HG03442 (cell line): ENCODE measurements at regions not wholly inside any gene's neighbourhood (a gene's known extent, or its start where the extent isn't known, plus 50 kb on each side); places are given as distances from the start of the nearest gene placed in this dataset.

Source experiments
- ATAC-seq: cut with Tn5 transposase; IDR thresholded peaks from one replicate; pipeline ENCODE4 v1.9.1; 2021; ENCODE audit warnings: mild to moderate bottlenecking, moderate library complexity; ENCODE audit not compliant: unreplicated experiment

GRCh38 chr4:84441758-84442377, 57.2 kb downstream of the NKX6-1 start:
- no peak for ATAC-seq

- no peak for ATAC-seq
Observed at GRCh38 chr4:84439996-84440395, 59.1 kb downstream of the NKX6-1 start.

GRCh38 chr4:84436812-84437211, 62.3 kb downstream of the NKX6-1 start:
- no peak for ATAC-seq

- ATAC-seq = no peak
Observed at GRCh38 chr4:84434344-84434743, 64.7 kb downstream of the NKX6-1 start.

- ATAC-seq = no peak
Observed at GRCh38 chr4:84433633-84434222, 65.4 kb downstream of the NKX6-1 start.

- ATAC-seq = no peak
Observed at GRCh38 chr4:84432713-84433112, 66.4 kb downstream of the NKX6-1 start.

GRCh38 chr4:84420608-84421007, 78.5 kb downstream of the NKX6-1 start:
- ATAC-seq = no peak

- ATAC-seq = no peak
Observed at GRCh38 chr4:84419201-84419600, 79.9 kb downstream of the NKX6-1 start.

GRCh38 chr4:84417997-84418709, 80.9 kb downstream of the NKX6-1 start:
- no peak for ATAC-seq

GRCh38 chr4:84413976-84414375, 85.1 kb downstream of the NKX6-1 start:
- no peak for ATAC-seq

- no peak for ATAC-seq
Observed at GRCh38 chr4:84413480-84413879, 85.6 kb downstream of the NKX6-1 start.

- no peak for ATAC-seq
Observed at GRCh38 chr4:84412062-84412461, 87.0 kb downstream of the NKX6-1 start.

GRCh38 chr4:84407554-84408407, 91.3 kb downstream of the NKX6-1 start:
- ATAC-seq = no peak

GRCh38 chr4:84403656-84404055, 95.4 kb downstream of the NKX6-1 start:
- ATAC-seq = no peak

- ATAC-seq = no peak
Observed at GRCh38 chr4:84401701-84402306, 97.3 kb downstream of the NKX6-1 start.

GRCh38 chr4:84394386-84394785, 104.7 kb downstream of the NKX6-1 start:
- no peak for ATAC-seq

GRCh38 chr4:84392951-84393590, 106.0 kb downstream of the NKX6-1 start:
- ATAC-seq = no peak

GRCh38 chr4:84389406-84389805, 109.7 kb downstream of the NKX6-1 start:
- no peak for ATAC-seq

- ATAC-seq = no peak
Observed at GRCh38 chr4:84385203-84385602, 113.9 kb downstream of the NKX6-1 start.

- ATAC-seq = no peak
Observed at GRCh38 chr4:84384801-84385200, 114.3 kb downstream of the NKX6-1 start.
